ENCODE measurements at regions not wholly inside any gene's neighbourhood (a gene's known extent, or its start where the extent isn't known, plus 50 kb on each side); places are given as distances from the start of the nearest gene placed in this dataset.

- ChIA-PET CTCF (interaction anchor here (1.7 kb wide), 1 partner anchor 166 kb away, joined by 4 read pairs; no protein-coding TSS in a partner anchor), POLR2A (no interaction called here)
- ATAC-seq (no peak), FAIRE-seq (no peak), DNase-seq (ENCODE audit: low read depth in 1 of 2, low spot score in 1 of 2) (no peak)
- Histone ChIP-seq H3K4me2 (no peak overlapping the region), H3K27ac (no peak overlapping the region), H3K4me1 (no peaks in the 10 kb centered on the region), H3K9me3 (no peaks in the 10 kb centered on the region), H3K4me3 (no peak overlapping the region)
- TF ChIP-seq SMC3 (IDR thresholded peaks at IDR 0.05) (no peak), GATA3 (IDR thresholded peaks at IDR 0.05; ENCODE audit: borderline replicate concordance) (no peak), JUN (IDR thresholded peaks at IDR 0.05) (no peak), BCL3 (IDR thresholded peaks at IDR 0.05) (no peak), MAZ (IDR thresholded peaks at IDR 0.05; ENCODE audit: borderline replicate concordance, low read depth, low read length) (no peak), RARB (CRISPR knock-in tag; IDR thresholded peaks at IDR 0.05) (no peak), BHLHE40 (IDR thresholded peaks at IDR 0.05; ENCODE audit: low read depth, low read length) (no peak), HES2 (IDR thresholded peaks at IDR 0.05) (no peak), PBX3 (IDR thresholded peaks at IDR 0.05) (no peak), E2F6 (IDR thresholded peaks at IDR 0.05; ENCODE audit: borderline replicate concordance, low read depth) (no peak), MAFK (IDR thresholded peaks at IDR 0.05; ENCODE audit: partially characterized antibody) (no peak), FOSB (CRISPR knock-in tag; IDR thresholded peaks at IDR 0.05) (no peak), NFE2L2 (conservative IDR thresholded peaks at IDR 0.05; ENCODE audit: low read length) (no peak), MYC (IDR thresholded peaks at IDR 0.05; ENCODE audit: borderline replicate concordance, low read length) (no peak), TP53 (CRISPR knock-in tag; IDR thresholded peaks at IDR 0.05) (no peak), HOXB13 (CRISPR knock-in tag; IDR thresholded peaks at IDR 0.05; ENCODE audit: low read depth) (no peak), SREBF2 (IDR thresholded peaks at IDR 0.05) (no peak), EHMT2 (IDR thresholded peaks at IDR 0.05; ENCODE audit: low read depth) (no peak), POLR2A (IDR thresholded peaks at IDR 0.05; ENCODE audit: low read length) (no peak), USF2 (IDR thresholded peaks at IDR 0.05) (no peak)
- WGBS (ENCODE audit: missing lambda C conversion rate) = 8% methylated on average over 3 of the region's 3 CpGs
Observed at GRCh38 chr1:147475488-147475887, 65.8 kb upstream of the BCL9 start.

- no peak overlapping the region for H3K4me2 ChIP-seq
- no peak for ATAC-seq
- ChIA-PET POLR2A (no interaction called here), CTCF (no interaction called here)
- no peak for DNase-seq (ENCODE audit: low read depth in 1 of 2, low spot score in 1 of 2)
- H3K27ac ChIP-seq = no peak overlapping the region
- no peak overlapping the region for H3K4me3 ChIP-seq
- FAIRE-seq = no peak
- WGBS (ENCODE audit: missing lambda C conversion rate) = 39% methylated on average over 4 of the region's 4 CpGs
- no peaks in the 10 kb centered on the region for H3K4me1 ChIP-seq
- no peaks in the 10 kb centered on the region for H3K9me3 ChIP-seq
- TF ChIP-seq NFE2L2 (conservative IDR thresholded peaks at IDR 0.05; ENCODE audit: low read length) (no peak), HDAC2 (IDR thresholded peaks at IDR 0.05) (no peak), TFCP2L1 (CRISPR knock-in tag; IDR thresholded peaks at IDR 0.05) (no peak)
Observed at GRCh38 chr1:147478521-147478920, 62.8 kb upstream of the BCL9 start.

GRCh38 chr1:147479864-147480564 lies 61.3 kb upstream of the BCL9 start:
- DNase-seq (ENCODE audit: low read depth in 1 of 2, low spot score in 1 of 2) (no peak), FAIRE-seq (no peak), ATAC-seq (no peak)
- H3K4me3 ChIP-seq = no peak overlapping the region
- ChIA-PET CTCF (no interaction called here), POLR2A (no interaction called here)
- H3K27ac ChIP-seq = no peak overlapping the region
- TF ChIP-seq PHF8 (IDR thresholded peaks at IDR 0.05; ENCODE audit: borderline replicate concordance, low read depth) (no peak), ZSCAN20 (CRISPR knock-in tag; IDR thresholded peaks at IDR 0.05) (no peak), CEBPB (IDR thresholded peaks at IDR 0.05) (no peak), RARB (CRISPR knock-in tag; IDR thresholded peaks at IDR 0.05) (no peak), TP53 (CRISPR knock-in tag; IDR thresholded peaks at IDR 0.05) (no peak), RCOR1 (IDR thresholded peaks at IDR 0.05; ENCODE audit: low read depth, low read length) (no peak), RNF2 (IDR thresholded peaks at IDR 0.05; ENCODE audit: borderline replicate concordance, low read depth) (no peak), SREBF2 (IDR thresholded peaks at IDR 0.05) (no peak)
- no peaks in the 10 kb centered on the region for H3K9me3 ChIP-seq
- H3K4me2 ChIP-seq = no peak overlapping the region
- H3K4me1 ChIP-seq = no peaks in the 10 kb centered on the region
- 5% methylated on average over 3 of the region's 3 CpGs for WGBS (ENCODE audit: missing lambda C conversion rate)
